ENCODE measurements at regions not wholly inside any gene's neighbourhood (a gene's known extent, or its start where the extent isn't known, plus 50 kb on each side); places are given as distances from the start of the nearest gene placed in this dataset.
"Not testable (repeated sequence)": the region's sequence is repeated elsewhere in the genome, so short reads cannot be mapped to it uniquely, and the experiment has no call there.

GRCh38 chr17:69696650-69697049 is 282.2 kb downstream of the MAP2K6 start:
- Histone ChIP-seq H3K27me3 (no peaks in the 10 kb centered on the region), H3K4me1 (no peaks in the 10 kb centered on the region), H3K27ac (no peak overlapping the region), H3K36me3 (no peaks in the 10 kb centered on the region), H3K4me3 (no peak overlapping the region), H3K9me3 (peaks cover 0 to 11% (median 8%) of the 10 kb centered on the region in 4 donors)
- 68 to 92% methylated on average over 1 of the region's 1 CpG for WGBS, 2 donors
- TF ChIP-seq POLR2A (IDR thresholded peaks at IDR 0.05) (no peak), POLR2AphosphoS5 (IDR thresholded peaks at IDR 0.05) (no peak), EP300 (IDR thresholded peaks at IDR 0.05) (no peak), CTCF (IDR thresholded peaks at IDR 0.05) (no peak)
- ATAC-seq (ENCODE audit: low FRiP score in 2 of 2) = no peak
- DNase-seq = no peak

GRCh38 chr17:69698352-69698751 is 283.9 kb downstream of the MAP2K6 start:
- not testable (repeated sequence) for H3K36me3 ChIP-seq; H3K27ac ChIP-seq; H3K4me1 ChIP-seq; H3K27me3 ChIP-seq; H3K4me3 ChIP-seq; DNase-seq; ATAC-seq (ENCODE audit: low FRiP score in 2 of 2)
- H3K9me3 ChIP-seq = peaks cover 0 to 11% (median 8%) of the 10 kb centered on the region in 4 donors

- H3K27ac ChIP-seq = no peak overlapping the region
- H3K27me3 ChIP-seq = no peaks in the 10 kb centered on the region
- H3K4me3 ChIP-seq = no peak overlapping the region
- H3K36me3 ChIP-seq = no peaks in the 10 kb centered on the region
- peaks cover 0 to 11% (median 8%) of the 10 kb centered on the region in 4 donors for H3K9me3 ChIP-seq
- H3K4me1 ChIP-seq = no peaks in the 10 kb centered on the region
- DNase-seq = no peak
- ATAC-seq (ENCODE audit: low FRiP score in 2 of 2) = no peak
- WGBS, 2 donors = 79 to 89% methylated on average over 1 of the region's 1 CpG
- no peak for TF ChIP-seq EP300 (IDR thresholded peaks at IDR 0.05)
- no peak for TF ChIP-seq POLR2A (IDR thresholded peaks at IDR 0.05)
- no peak for TF ChIP-seq CTCF (IDR thresholded peaks at IDR 0.05)
- no peak for TF ChIP-seq POLR2AphosphoS5 (IDR thresholded peaks at IDR 0.05)
These were observed 287.6 kb downstream of the MAP2K6 start for GRCh38 chr17:69702078-69702477.

- Histone ChIP-seq H3K9me3 (peaks cover 0 to 2% (median under 1%) of the 10 kb centered on the region in 4 donors), H3K27ac (no peak overlapping the region), H3K4me1 (no peaks in the 10 kb centered on the region), H3K4me3 (no peak overlapping the region), H3K36me3 (no peaks in the 10 kb centered on the region), H3K27me3 (no peaks in the 10 kb centered on the region)
- WGBS, 2 donors = 60 to 71% methylated on average over 1 of the region's 1 CpG
- no peak for DNase-seq
- TF ChIP-seq POLR2A (IDR thresholded peaks at IDR 0.05) = no peak
- TF ChIP-seq EP300 (IDR thresholded peaks at IDR 0.05) = no peak
- no peak for TF ChIP-seq CTCF (IDR thresholded peaks at IDR 0.05)
- TF ChIP-seq POLR2AphosphoS5 (IDR thresholded peaks at IDR 0.05) = no peak
- no peak for ATAC-seq (ENCODE audit: low FRiP score in 2 of 2)
These were observed 289.3 kb downstream of the MAP2K6 start for GRCh38 chr17:69703751-69704150.

GRCh38 chr17:69704935-69705334 is 290.4 kb downstream of the MAP2K6 start:
- H3K36me3 ChIP-seq = no peaks in the 10 kb centered on the region
- WGBS, 2 donors = 86 to 95% methylated on average over 1 of the region's 1 CpG

More at GRCh38 chr17:69704935-69705334, 290.4 kb downstream of the MAP2K6 start:
- Histone ChIP-seq H3K4me3 (no peak overlapping the region), H3K4me1 (no peaks in the 10 kb centered on the region), H3K9me3 (no peaks in the 10 kb centered on the region), H3K27me3 (no peaks in the 10 kb centered on the region), H3K27ac (no peak overlapping the region)
- no peak for TF ChIP-seq EP300 (IDR thresholded peaks at IDR 0.05)
- TF ChIP-seq POLR2A (IDR thresholded peaks at IDR 0.05) = no peak
- TF ChIP-seq POLR2AphosphoS5 (IDR thresholded peaks at IDR 0.05) = no peak
- TF ChIP-seq CTCF (IDR thresholded peaks at IDR 0.05) = no peak
- DNase-seq = no peak
- no peak for ATAC-seq (ENCODE audit: low FRiP score in 2 of 2)

Data from upper lobe of left lung (tissue), 6 donors.